ENCODE measurements at regions not wholly inside any gene's neighbourhood (a gene's known extent, or its start where the extent isn't known, plus 50 kb on each side); places are given as distances from the start of the nearest gene placed in this dataset.
"Not testable (repeated sequence)": the region's sequence is repeated elsewhere in the genome, so short reads cannot be mapped to it uniquely, and the experiment has no call there.

GRCh38 chr1:209173796-209174195 lies 409.7 kb upstream of the CAMK1G start:
- TF ChIP-seq POLR2A (IDR thresholded peaks at IDR 0.05); CTCF (IDR thresholded peaks at IDR 0.05); POLR2AphosphoS5 (IDR thresholded peaks at IDR 0.05); EP300 (IDR thresholded peaks at IDR 0.05; ENCODE audit: low read depth): not testable (repeated sequence)
